HK-2 (cell line): ENCODE measurements at regions not wholly inside any gene's neighbourhood (a gene's known extent, or its start where the extent isn't known, plus 50 kb on each side); places are given as distances from the start of the nearest gene placed in this dataset.
A peak's percentile ranks its signal among the peaks of the same experiment; 100 is the strongest.

Experiments
- DNase-seq: peaks from one replicate; pipeline ENCODE4 v3.0.0-alpha.2; 2018; ENCODE audit not compliant: unreplicated experiment

GRCh38 chr3:159532577-159532976 lies 456.1 kb upstream of the IL12A start:
- DNase-seq: no peak

DNA sequence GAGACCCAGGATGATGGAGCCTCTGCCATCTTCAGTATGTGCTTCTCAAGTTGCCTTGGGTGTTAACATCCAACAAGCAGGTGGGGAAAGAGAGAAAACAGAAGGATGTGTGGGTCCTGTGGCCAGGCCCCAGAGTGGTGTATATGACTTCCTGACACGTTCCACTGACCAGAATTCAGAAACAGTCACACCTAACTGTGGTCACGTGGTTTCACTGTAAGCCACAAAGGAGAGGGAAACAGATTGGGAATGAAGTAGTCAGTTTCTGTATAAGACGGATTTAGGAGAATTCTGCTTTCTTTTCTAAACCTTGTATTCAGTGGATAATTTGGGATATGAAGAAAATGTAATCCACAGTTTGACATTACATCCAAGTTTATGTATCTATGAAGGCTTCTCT lies 454.1 kb upstream of the IL12A start:
- no peak for DNase-seq

- no peak for DNase-seq
Measured at GRCh38 chr3:159536876-159537275, 451.8 kb upstream of the IL12A start.

DNA sequence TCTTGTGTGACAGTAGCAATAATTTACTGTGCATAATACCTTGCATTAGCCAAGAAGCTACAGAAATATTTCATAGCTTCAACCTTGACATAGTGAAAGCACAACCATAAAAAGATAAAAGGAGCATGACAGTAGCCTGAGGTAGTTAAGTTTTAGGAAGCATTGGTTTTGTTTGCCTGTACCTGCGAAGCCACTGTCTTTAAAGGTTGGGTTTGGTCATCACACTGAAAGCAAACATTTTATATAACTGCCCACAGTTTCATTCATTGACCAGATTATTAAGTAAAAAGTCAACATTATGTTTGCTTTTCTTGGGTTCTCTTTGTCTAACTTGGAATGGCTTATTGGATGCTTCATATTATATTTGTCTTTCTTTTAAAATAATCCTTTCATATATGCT lies 450.1 kb upstream of the IL12A start:
- no peak for DNase-seq

GRCh38 chr3:159540882-159541495 lies 447.6 kb upstream of the IL12A start:
- no peak for DNase-seq

DNA sequence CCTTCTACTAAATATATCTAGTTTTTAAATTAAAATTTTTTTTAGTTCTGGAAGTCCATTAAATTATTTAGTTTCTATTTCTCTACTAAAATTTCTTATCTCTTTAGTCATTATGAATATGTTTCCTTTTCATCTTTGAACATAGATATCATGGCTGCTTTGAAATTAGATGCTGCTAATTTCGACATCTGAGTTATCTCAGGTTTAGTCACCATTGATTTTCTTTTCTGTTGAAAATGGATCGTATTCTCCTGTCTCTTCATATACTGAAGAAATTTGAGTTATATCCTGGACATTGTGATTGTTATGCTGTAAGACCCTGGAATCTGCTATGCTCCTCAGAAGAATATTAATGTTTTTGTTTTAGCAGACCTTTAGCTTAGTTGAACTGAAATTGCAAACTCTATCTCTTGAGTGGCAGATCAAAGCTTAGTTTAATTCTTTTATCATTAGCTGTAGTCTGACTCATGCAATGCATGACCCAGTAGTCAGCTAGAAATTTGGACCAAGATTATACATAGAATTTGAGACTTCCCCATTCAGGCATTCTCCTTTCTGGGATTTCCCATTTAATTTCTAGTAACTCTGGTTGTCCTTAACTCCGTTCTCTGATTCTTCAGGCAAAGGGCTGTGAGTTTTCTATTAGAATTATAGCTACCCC lies 439.8 kb upstream of the IL12A start:
- DNase-seq: no peak

DNA sequence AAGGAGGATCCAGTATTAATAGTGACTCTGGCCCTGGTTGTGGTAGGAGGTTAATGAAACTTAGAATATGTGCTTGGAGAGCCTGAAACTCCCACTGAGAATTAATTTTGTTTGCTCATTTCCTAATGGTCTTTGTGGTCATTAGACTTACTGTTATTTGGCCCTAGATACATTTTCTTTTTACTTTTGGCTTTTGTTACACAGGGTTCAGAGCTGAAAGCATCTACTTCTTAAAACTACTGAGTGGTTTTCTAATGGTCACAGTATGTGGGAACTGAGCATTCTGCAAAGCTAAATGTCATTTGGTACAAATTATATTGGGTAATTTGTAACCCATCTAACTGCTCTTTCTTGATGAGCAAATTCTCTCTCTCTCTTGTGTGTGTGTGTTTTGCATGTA lies 433.4 kb upstream of the IL12A start:
- DNase-seq: no peak

DNA sequence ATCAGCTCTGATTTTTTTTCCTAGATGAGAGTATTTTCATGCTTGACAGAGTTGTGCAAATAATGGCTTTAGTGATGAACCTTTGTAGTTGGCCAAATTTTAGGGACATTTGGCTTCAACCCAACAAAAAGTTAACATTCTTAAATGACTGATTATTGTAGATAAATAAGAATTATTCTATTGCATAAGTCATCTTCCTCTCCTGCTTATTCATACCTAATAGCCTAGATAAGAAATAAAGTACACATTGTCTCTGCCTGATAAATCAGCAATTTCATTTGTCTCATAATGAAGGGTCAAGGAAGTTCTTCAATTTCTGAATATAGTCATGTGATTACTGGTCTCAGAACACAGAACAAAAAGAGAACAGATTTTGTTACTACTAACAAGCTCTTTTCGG lies 428.9 kb upstream of the IL12A start:
- DNase-seq: no peak

DNA sequence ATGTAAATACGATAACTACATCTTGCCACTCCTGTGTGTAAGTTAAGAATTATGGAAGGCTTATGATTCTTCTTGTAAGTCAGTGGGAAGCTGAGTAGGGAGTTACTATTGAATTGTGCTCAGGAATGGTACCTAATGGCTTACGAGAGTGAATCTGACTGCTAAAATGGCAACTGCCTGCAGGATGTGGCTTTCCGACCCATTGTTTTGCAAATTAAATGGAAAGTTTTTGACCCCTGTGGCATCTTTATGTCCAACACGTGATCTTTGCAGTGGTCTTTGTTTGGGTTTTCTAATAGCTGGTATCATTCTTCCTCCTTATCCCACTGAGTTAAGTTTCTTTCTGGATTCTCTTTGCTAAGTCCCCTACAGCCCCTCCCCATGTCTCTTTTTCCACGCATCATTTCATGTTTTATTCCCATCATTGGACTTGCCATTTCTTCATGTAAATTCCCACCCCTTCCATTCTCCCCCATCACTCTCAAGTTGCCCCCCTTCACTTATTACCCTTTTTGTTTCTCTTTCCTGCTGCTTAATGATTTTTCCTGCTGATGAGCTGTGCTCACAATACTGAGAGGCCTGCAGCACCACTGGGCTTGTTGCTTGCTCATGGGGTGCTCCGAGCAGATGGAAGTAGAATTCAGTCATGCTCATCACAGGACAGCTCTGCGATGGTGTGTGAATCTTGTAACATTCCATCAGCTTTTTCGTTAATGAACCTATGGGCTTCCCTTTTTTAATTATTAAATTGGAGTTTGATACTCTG lies 428.2 kb upstream of the IL12A start:
- no peak for DNase-seq

GRCh38 chr3:159565313-159565712 lies 423.3 kb upstream of the IL12A start:
- DNase-seq: no peak

DNA sequence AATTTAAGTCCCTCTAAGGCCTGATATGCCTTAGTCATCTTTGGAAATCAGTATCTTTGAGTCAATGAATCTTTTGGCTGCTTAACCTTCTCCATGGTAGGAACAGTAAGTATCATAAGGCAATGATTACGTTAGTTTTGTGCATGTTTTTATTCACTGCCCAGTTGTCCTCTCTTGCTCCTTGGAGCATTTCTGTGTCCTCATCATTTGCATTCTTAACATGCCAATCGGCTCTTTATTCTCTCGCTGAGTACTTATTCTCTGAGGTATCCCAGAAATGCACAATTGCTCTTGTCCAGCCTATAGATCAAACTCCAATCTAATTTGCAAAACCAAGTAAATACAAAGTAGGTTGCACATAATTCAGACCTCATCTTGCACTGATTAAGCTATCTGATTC lies 405.0 kb upstream of the IL12A start:
- no peak for DNase-seq

- no peak for DNase-seq
Measured at GRCh38 chr3:159584421-159584820, 404.2 kb upstream of the IL12A start.

- peak; percentile 11 for DNase-seq
Measured at GRCh38 chr3:159586571-159587202, 401.9 kb upstream of the IL12A start.

DNA sequence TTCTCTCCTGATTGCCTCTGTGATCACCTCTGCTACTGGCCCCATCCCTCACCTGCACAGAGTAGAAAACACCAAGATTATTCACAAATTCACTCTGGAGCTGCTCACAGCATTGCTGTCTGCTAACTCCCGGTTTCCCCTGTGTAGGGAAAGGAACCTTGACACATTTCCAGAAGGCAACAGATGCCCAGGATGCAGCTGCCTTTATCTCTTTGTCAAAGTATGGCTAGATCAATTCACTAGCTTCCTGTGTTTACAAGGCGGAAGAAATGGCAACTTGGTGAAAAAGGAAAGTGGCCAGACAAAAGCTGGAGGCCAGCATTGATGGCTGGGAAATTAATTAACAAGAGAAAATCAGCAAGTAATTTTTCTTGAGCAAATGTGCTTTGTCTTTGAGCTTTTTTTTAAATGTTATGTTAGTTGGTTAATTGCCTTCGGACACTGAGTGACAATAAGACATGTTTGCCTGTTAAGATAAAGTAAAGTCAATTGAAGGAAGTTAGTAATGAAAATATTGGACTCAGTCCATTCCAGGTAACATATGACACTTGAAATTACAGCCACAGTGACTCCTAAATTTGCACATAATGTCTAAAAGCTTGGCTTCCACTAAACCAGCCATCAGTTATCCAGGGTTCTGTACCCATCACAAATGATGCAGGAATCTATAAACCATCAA lies 394.6 kb upstream of the IL12A start:
- no peak for DNase-seq

DNA sequence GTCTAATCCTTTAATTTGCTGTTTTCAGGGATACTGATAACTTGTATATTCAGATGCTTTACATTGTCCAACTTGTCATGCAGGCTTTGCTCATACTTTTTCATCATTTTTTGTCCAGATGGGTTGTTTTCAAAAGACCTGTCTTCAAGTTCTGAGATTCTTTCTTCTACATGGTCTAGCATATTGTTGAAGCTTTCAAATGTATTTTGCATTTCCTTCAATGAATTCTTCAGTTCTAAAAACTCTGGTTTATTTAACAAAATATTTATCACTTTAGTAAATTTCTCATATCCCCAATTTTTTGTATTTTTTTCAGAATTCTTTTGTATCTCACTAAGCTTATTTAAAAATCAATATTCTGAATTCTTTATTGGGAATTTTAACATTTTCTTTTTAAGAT lies 388.3 kb upstream of the IL12A start:
- no peak for DNase-seq

DNA sequence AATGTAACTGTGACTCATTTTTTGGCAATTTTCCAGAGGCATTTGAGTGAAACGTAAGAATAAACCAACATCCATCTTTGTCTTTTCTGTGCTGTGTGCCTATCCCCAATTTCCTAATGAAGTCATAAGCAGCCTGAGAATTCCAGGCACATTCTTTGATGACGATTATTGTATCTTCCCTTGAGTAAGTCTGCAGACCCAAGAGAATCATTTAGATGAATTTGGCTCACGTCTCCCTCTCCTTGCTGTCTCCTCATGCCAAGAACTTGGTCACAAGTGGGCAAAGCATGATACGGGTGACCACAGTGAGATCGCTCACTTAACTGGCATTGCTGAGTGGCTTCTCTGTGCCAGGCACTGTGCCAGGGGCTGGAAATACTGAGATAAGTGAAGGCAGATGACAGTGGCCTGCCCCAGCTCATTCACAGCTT lies 384.5 kb upstream of the IL12A start:
- no peak for DNase-seq

- no peak for DNase-seq
Measured at GRCh38 chr3:159605101-159605500, 383.5 kb upstream of the IL12A start.

DNA sequence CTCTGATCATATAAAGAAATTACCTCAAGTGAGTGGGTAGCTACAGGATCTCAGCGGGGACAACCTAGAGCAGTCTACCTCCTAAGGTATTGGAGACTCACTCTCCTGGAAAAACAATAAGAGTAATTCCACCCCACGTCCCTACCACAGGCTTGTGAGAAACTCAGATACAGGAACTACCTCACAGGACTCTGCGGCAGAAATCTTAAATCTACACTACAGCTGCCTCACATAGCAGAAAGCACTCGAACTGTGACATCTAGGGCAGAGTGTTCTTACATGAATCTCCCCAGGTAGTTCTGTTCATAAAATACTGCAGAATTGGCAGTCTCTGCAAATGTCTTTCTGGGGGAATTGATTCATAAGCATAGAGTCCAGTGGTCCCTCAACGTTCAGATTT lies 382.9 kb upstream of the IL12A start:
- DNase-seq: no peak

GRCh38 chr3:159607856-159608255 lies 380.8 kb upstream of the IL12A start:
- DNase-seq: no peak

- no peak for DNase-seq
Measured at GRCh38 chr3:159608311-159608710, 380.3 kb upstream of the IL12A start.

DNA sequence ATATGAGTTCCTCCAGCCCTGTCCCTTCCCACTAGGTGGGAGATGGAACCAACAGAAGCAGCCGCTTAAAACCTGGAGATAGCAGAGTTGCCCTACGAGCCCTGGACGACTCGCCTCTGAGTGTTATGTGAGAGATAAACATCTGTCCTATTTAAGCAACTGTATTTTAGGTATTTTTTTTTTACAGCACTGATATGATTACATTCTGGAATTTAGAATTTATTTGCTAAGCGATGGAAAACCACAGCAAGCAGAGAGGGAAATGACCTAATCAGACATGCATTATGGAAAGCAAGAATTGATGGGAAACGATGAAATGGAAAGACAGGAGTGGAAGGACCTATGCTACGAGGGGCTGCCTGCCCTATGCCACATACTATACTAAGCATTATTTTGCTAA lies 379.0 kb upstream of the IL12A start:
- DNase-seq: no peak

- DNase-seq: peak; percentile 40
Measured at GRCh38 chr3:159616234-159616825, 372.3 kb upstream of the IL12A start.
